T-cell (primary cell): ENCODE measurements at regions not wholly inside any gene's neighbourhood (a gene's known extent, or its start where the extent isn't known, plus 50 kb on each side); places are given as distances from the start of the nearest gene placed in this dataset.
"Not testable (repeated sequence)": the region's sequence is repeated elsewhere in the genome, so short reads cannot be mapped to it uniquely, and the experiment has no call there.

Source experiments
- ATAC-seq, 4 experiments: fragments of 200-7000 bp in 3 of 4; fragments of 150-1000 bp in 1 of 4; cut with Tn5 transposase; replicated peaks in 1 of 4; 1 replicate in 3 of 4; 2 replicates in 1 of 4; pipeline ENCODE4 v1.10.0; 2021; ENCODE audit warnings: moderate library complexity in 3 of 4, mild to moderate bottlenecking in 2 of 4, moderate number of reproducible peaks in 1 of 4
- CTCF ChIA-PET, 2 donors: fragments of 300-600 bp; sonication (Branson Sonifier 250); formaldehyde crosslinking; loops; one replicate each; lab custom pipeline; 2022; ENCODE audit warnings: antibody characterized with exemption in 2 of 2; lab: Charles Lee
- POLR2A ChIA-PET, 2 donors: fragments of 300-600 bp; sonication (Branson Sonifier 250); formaldehyde crosslinking; loops; one replicate each; lab custom pipeline; 2022; ENCODE audit warnings: antibody characterized with exemption in 2 of 2; lab: Charles Lee
- DNase-seq, 35 experiments: peaks; one replicate each; pipeline versions ENCODE4 v3.0.0 to v3.0.0-alpha.2; 2013 to 2023
- H3K27ac ChIP-seq: one replicate; pipeline ENCODE4 v1.5.1; 2013; ENCODE audit warnings: low read length
- H3K27me3 ChIP-seq, 2 experiments: replicated peaks in 1 of 2; 1 replicate in 1 of 2; 2 replicates in 1 of 2; pipeline versions ENCODE4 v1.6.1 to v1.7.0; 2013; ENCODE audit warnings: low read length in 1 of 2, mixed read lengths in 1 of 2; ENCODE audit not compliant: control insufficient read depth in 2 of 2, insufficient read depth in 2 of 2; ENCODE audit errors: extremely low read depth in 1 of 2
- H3K36me3 ChIP-seq, 2 donors: 1 replicate in 1 of 2; 2 replicates in 1 of 2; pipeline versions ENCODE4 v1.6.1 to v1.7.0; 2013; ENCODE audit warnings: low read length in 1 of 2; ENCODE audit not compliant: control insufficient read depth in 2 of 2, insufficient read depth in 1 of 2; ENCODE audit errors: extremely low read depth in 1 of 2
- H3K4me1 ChIP-seq, 2 experiments: 1 replicate in 1 of 2; 2 replicates in 1 of 2; pipeline versions ENCODE4 v1.6.1 to v1.7.0; 2013; ENCODE audit warnings: low read length in 2 of 2, mixed read lengths in 1 of 2; ENCODE audit not compliant: insufficient read depth in 2 of 2, control insufficient read depth in 1 of 2; ENCODE audit errors: extremely low read depth in 1 of 2
- H3K4me3 ChIP-seq, 2 donors: 1 replicate in 1 of 2; 2 replicates in 1 of 2; pipeline versions ENCODE4 v1.5.1 to v1.7.0; 2013; ENCODE audit warnings: mild to moderate bottlenecking in 2 of 2, low read length in 1 of 2, moderate library complexity in 1 of 2; ENCODE audit not compliant: control insufficient read depth in 1 of 2; ENCODE audit errors: extremely low read depth in 1 of 2
- H3K9me3 ChIP-seq: 2 replicates; pipeline ENCODE4 v1.7.0; 2013
- H3K27ac Mint-ChIP-seq, 2 donors: one replicate each; pipeline ENCODE4 v1.8.0; 2020 to 2021; ENCODE audit warnings: mild to moderate bottlenecking in 2 of 2, mixed read lengths in 2 of 2
- H3K27me3 Mint-ChIP-seq, 2 donors: one replicate each; pipeline ENCODE4 v1.8.0; 2021 to 2022; ENCODE audit warnings: mixed read lengths in 2 of 2
- H3K36me3 Mint-ChIP-seq: one replicate; pipeline ENCODE4 v1.8.0; 2021; ENCODE audit warnings: mixed read lengths
- H3K4me1 Mint-ChIP-seq, 3 donors: one replicate each; pipeline ENCODE4 v1.8.0; 2020 to 2022; ENCODE audit warnings: mixed read lengths in 3 of 3, mild to moderate bottlenecking in 1 of 3
- H3K4me3 Mint-ChIP-seq, 3 donors: one replicate each; pipeline ENCODE4 v1.8.0; 2020 to 2022; ENCODE audit warnings: mild to moderate bottlenecking in 3 of 3, mixed read lengths in 3 of 3, moderate library complexity in 3 of 3
- H3K9me3 Mint-ChIP-seq, 3 donors: one replicate each; pipeline ENCODE4 v1.8.0; 2020 to 2022; ENCODE audit warnings: mixed read lengths in 3 of 3
- WGBS: methylation state at CpG from one replicate; pipeline ENCODE4 v1.1.5; 2013; ENCODE audit warnings: missing lambda C conversion rate; ENCODE audit not compliant: insufficient coverage; 5-methylcytosine and 5-hydroxymethylcytosine counted together

- ATAC-seq, H3K27me3 Mint-ChIP-seq, H3K36me3 Mint-ChIP-seq, H3K27me3 ChIP-seq, H3K9me3 Mint-ChIP-seq, DNase-seq, H3K4me3 Mint-ChIP-seq, POLR2A ChIA-PET, CTCF ChIA-PET, H3K27ac ChIP-seq, H3K4me1 ChIP-seq, H3K36me3 ChIP-seq, H3K4me1 Mint-ChIP-seq, H3K4me3 ChIP-seq, H3K9me3 ChIP-seq, H3K27ac Mint-ChIP-seq: not testable (repeated sequence)
- 100% methylated on average over 3 of the region's 26 CpGs for WGBS
These were observed 344.4 kb downstream of the TUBA3C start for GRCh38 chr13:18837179-18837745.

GRCh38 chr13:18836371-18837178, 345.0 kb downstream of the TUBA3C start:
- ATAC-seq, POLR2A ChIA-PET, H3K4me3 ChIP-seq, H3K27ac Mint-ChIP-seq, H3K9me3 ChIP-seq, CTCF ChIA-PET, H3K4me1 ChIP-seq, H3K4me3 Mint-ChIP-seq, H3K9me3 Mint-ChIP-seq, H3K4me1 Mint-ChIP-seq, DNase-seq, H3K27me3 ChIP-seq, H3K27me3 Mint-ChIP-seq, H3K36me3 Mint-ChIP-seq, H3K36me3 ChIP-seq, H3K27ac ChIP-seq: not testable (repeated sequence)
- WGBS = 81% methylated on average over 32 of the region's 45 CpGs

GRCh38 chr13:18835754-18836153, 345.9 kb downstream of the TUBA3C start:
- H3K27ac Mint-ChIP-seq, H3K4me1 ChIP-seq, H3K4me3 ChIP-seq, H3K27ac ChIP-seq, H3K4me3 Mint-ChIP-seq, H3K9me3 Mint-ChIP-seq, H3K27me3 Mint-ChIP-seq, H3K36me3 ChIP-seq, H3K9me3 ChIP-seq, H3K4me1 Mint-ChIP-seq, H3K36me3 Mint-ChIP-seq, POLR2A ChIA-PET, CTCF ChIA-PET, H3K27me3 ChIP-seq, ATAC-seq, DNase-seq: not testable (repeated sequence)
- WGBS = no CpG with 5 or more reads among the region's 5 CpGs

GRCh38 chr13:18824678-18825077, 356.9 kb downstream of the TUBA3C start:
- H3K4me3 ChIP-seq, H3K36me3 Mint-ChIP-seq, H3K4me1 ChIP-seq, H3K27me3 ChIP-seq, H3K9me3 Mint-ChIP-seq, ATAC-seq, POLR2A ChIA-PET, H3K4me1 Mint-ChIP-seq, H3K36me3 ChIP-seq, H3K27ac ChIP-seq, DNase-seq, CTCF ChIA-PET, H3K4me3 Mint-ChIP-seq, H3K9me3 ChIP-seq, H3K27me3 Mint-ChIP-seq, H3K27ac Mint-ChIP-seq: not testable (repeated sequence)
- no CpG with 5 or more reads among the region's 1 CpG for WGBS

- H3K27ac Mint-ChIP-seq, H3K4me1 ChIP-seq, DNase-seq, H3K4me3 ChIP-seq, H3K4me1 Mint-ChIP-seq, H3K36me3 ChIP-seq, H3K27me3 ChIP-seq, H3K27me3 Mint-ChIP-seq, H3K27ac ChIP-seq, H3K4me3 Mint-ChIP-seq, ATAC-seq, H3K9me3 ChIP-seq, POLR2A ChIA-PET, H3K36me3 Mint-ChIP-seq, H3K9me3 Mint-ChIP-seq, CTCF ChIA-PET: not testable (repeated sequence)
- no CpG with 5 or more reads among the region's 3 CpGs for WGBS
These were observed 358.7 kb downstream of the TUBA3C start for GRCh38 chr13:18822655-18823639.

- CTCF ChIA-PET, H3K27ac ChIP-seq: not testable (repeated sequence)
- 94% methylated on average over 2 of the region's 2 CpGs for WGBS
These were observed 407.6 kb downstream of the TUBA3C start for GRCh38 chr13:18773988-18774387.

More at GRCh38 chr13:18773988-18774387, 407.6 kb downstream of the TUBA3C start:
- H3K9me3 ChIP-seq, DNase-seq, H3K36me3 ChIP-seq, H3K4me3 ChIP-seq, H3K27me3 ChIP-seq, POLR2A ChIA-PET, H3K27me3 Mint-ChIP-seq, ATAC-seq, H3K4me3 Mint-ChIP-seq, H3K4me1 Mint-ChIP-seq, H3K27ac Mint-ChIP-seq, H3K36me3 Mint-ChIP-seq, H3K4me1 ChIP-seq: not testable (repeated sequence)
- peaks cover 0 to 12% (median 3%) of the 10 kb centered on the region in 3 donors for H3K9me3 Mint-ChIP-seq
